Esophagus (tissue), 2 donors: ENCODE measurements at regions not wholly inside any gene's neighbourhood (a gene's known extent, or its start where the extent isn't known, plus 50 kb on each side); places are given as distances from the start of the nearest gene placed in this dataset.
"Not testable (repeated sequence)": the region's sequence is repeated elsewhere in the genome, so short reads cannot be mapped to it uniquely, and the experiment has no call there.

Source experiments
- H3K27ac ChIP-seq, 2 donors: one replicate each; pipeline ENCODE4 v1.5.1; 2013; ENCODE audit warnings: low read depth in 2 of 2, mild to moderate bottlenecking in 2 of 2, inconsistent platforms in 1 of 2, low read length in 1 of 2, moderate library complexity in 1 of 2
- H3K27me3 ChIP-seq, 2 donors: one replicate each; pipeline ENCODE4 v1.6.1; 2013; ENCODE audit warnings: low read length in 2 of 2, control low read depth in 1 of 2, mild to moderate bottlenecking in 1 of 2; ENCODE audit not compliant: insufficient read depth in 2 of 2, control insufficient read depth in 1 of 2
- H3K36me3 ChIP-seq, 2 donors: one replicate each; pipeline ENCODE4 v1.6.1; 2013; ENCODE audit warnings: low read length in 1 of 2; ENCODE audit not compliant: control insufficient read depth in 2 of 2, insufficient read depth in 2 of 2
- H3K4me1 ChIP-seq, 2 donors: one replicate each; pipeline ENCODE4 v1.6.1; 2013; ENCODE audit warnings: low read length in 1 of 2; ENCODE audit not compliant: control insufficient read depth in 2 of 2, insufficient read depth in 2 of 2
- H3K4me3 ChIP-seq, 2 donors: one replicate each; pipeline ENCODE4 v1.5.1; 2013; ENCODE audit warnings: low read length in 2 of 2, mild to moderate bottlenecking in 2 of 2, low read depth in 1 of 2, moderate library complexity in 1 of 2
- H3K9me3 ChIP-seq, 2 donors: one replicate each; pipeline ENCODE4 v1.6.1; 2013; ENCODE audit warnings: mild to moderate bottlenecking in 2 of 2, low read depth in 1 of 2, low read length in 1 of 2, moderate library complexity in 1 of 2; ENCODE audit not compliant: control insufficient read depth in 2 of 2, insufficient read depth in 1 of 2
- WGBS, 2 donors: extraction: QIAGEN DNeasy Blood & Tissue Kit; methylation state at CpG; one replicate each; pipeline ENCODE4 v1.1.7; 2013; 5-methylcytosine and 5-hydroxymethylcytosine counted together
- donor health status: healthy with polysubstance abuse.
- donor health status: Bipolar disorder and iron deficiency.

- Histone ChIP-seq H3K27me3 (no peaks in the 10 kb centered on the region), H3K36me3 (no peaks in the 10 kb centered on the region), H3K4me1 (no peaks in the 10 kb centered on the region), H3K4me3 (no peak overlapping the region), H3K9me3 (no peaks in the 10 kb centered on the region), H3K27ac (no peak overlapping the region)
- 83 to 87% methylated on average over 1 of the region's 1 CpG for WGBS, 2 donors
Observed at GRCh38 chr14:48568252-48568651, 892.8 kb upstream of the MDGA2 start.

- H3K9me3 ChIP-seq: no peaks in the 10 kb centered on the region
- no peak overlapping the region for H3K27ac ChIP-seq
- H3K4me1 ChIP-seq: no peaks in the 10 kb centered on the region
- no peaks in the 10 kb centered on the region for H3K27me3 ChIP-seq
- 66 to 79% methylated on average over 3 of the region's 3 CpGs for WGBS, 2 donors
- H3K36me3 ChIP-seq: no peaks in the 10 kb centered on the region
- H3K4me3 ChIP-seq: no peak overlapping the region
Observed at GRCh38 chr14:48563489-48563888, 888.1 kb upstream of the MDGA2 start.

GRCh38 chr14:48561438-48561837, 886.0 kb upstream of the MDGA2 start:
- 71 to 75% methylated on average over 3 of the region's 3 CpGs for WGBS, 2 donors
- H3K4me1 ChIP-seq, H3K4me3 ChIP-seq, H3K27ac ChIP-seq, H3K27me3 ChIP-seq, H3K36me3 ChIP-seq, H3K9me3 ChIP-seq: not testable (repeated sequence)

GRCh38 chr14:48560421-48560820, 885.0 kb upstream of the MDGA2 start:
- no peaks in the 10 kb centered on the region for H3K4me1 ChIP-seq
- H3K36me3 ChIP-seq: no peaks in the 10 kb centered on the region
- H3K27me3 ChIP-seq: no peaks in the 10 kb centered on the region
- no peak overlapping the region for H3K4me3 ChIP-seq
- H3K9me3 ChIP-seq: no peaks in the 10 kb centered on the region
- no peak overlapping the region for H3K27ac ChIP-seq
- 68 to 78% methylated on average over 4 of the region's 4 CpGs for WGBS, 2 donors

- no peaks in the 10 kb centered on the region for H3K36me3 ChIP-seq
- peaks cover 0 to 7% of the 10 kb centered on the region in 2 donors for H3K9me3 ChIP-seq
- H3K27ac ChIP-seq: no peak overlapping the region
- H3K4me1 ChIP-seq: no peaks in the 10 kb centered on the region
- H3K27me3 ChIP-seq: no peaks in the 10 kb centered on the region
- no peak overlapping the region for H3K4me3 ChIP-seq
Observed at GRCh38 chr14:48553443-48553842, 878.0 kb upstream of the MDGA2 start.

GRCh38 chr14:48546996-48547395, 871.6 kb upstream of the MDGA2 start:
- H3K27ac ChIP-seq: no peak overlapping the region
- WGBS, 2 donors: 76 to 78% methylated on average over 4 of the region's 4 CpGs
- no peak overlapping the region for H3K4me3 ChIP-seq
- H3K4me1 ChIP-seq: no peaks in the 10 kb centered on the region
- no peaks in the 10 kb centered on the region for H3K36me3 ChIP-seq
- no peaks in the 10 kb centered on the region for H3K27me3 ChIP-seq
- no peaks in the 10 kb centered on the region for H3K9me3 ChIP-seq

GRCh38 chr14:48537600-48537999, 862.2 kb upstream of the MDGA2 start:
- no peaks in the 10 kb centered on the region for H3K36me3 ChIP-seq
- H3K27me3 ChIP-seq: no peaks in the 10 kb centered on the region
- no peak overlapping the region for H3K27ac ChIP-seq
- peaks cover 2 to 4% of the 10 kb centered on the region in 2 donors for H3K9me3 ChIP-seq
- H3K4me3 ChIP-seq: no peak overlapping the region
- H3K4me1 ChIP-seq: no peaks in the 10 kb centered on the region

GRCh38 chr14:48536318-48536717, 860.9 kb upstream of the MDGA2 start:
- Histone ChIP-seq H3K27me3 (no peaks in the 10 kb centered on the region), H3K4me3 (no peak overlapping the region), H3K9me3 (peaks cover 2 to 4% of the 10 kb centered on the region in 2 donors), H3K4me1 (no peaks in the 10 kb centered on the region), H3K36me3 (no peaks in the 10 kb centered on the region), H3K27ac (no peak overlapping the region)
- WGBS, 2 donors: 56 to 59% methylated on average over 3 of the region's 3 CpGs

- H3K4me1 ChIP-seq: no peaks in the 10 kb centered on the region
- H3K36me3 ChIP-seq: no peaks in the 10 kb centered on the region
- H3K9me3 ChIP-seq: no peaks in the 10 kb centered on the region
- 14 to 25% methylated on average over 2 of the region's 2 CpGs for WGBS, 2 donors
- H3K27me3 ChIP-seq: no peaks in the 10 kb centered on the region
- no peak overlapping the region for H3K4me3 ChIP-seq
- no peak overlapping the region for H3K27ac ChIP-seq
Observed at GRCh38 chr14:48527832-48528231, 852.4 kb upstream of the MDGA2 start.

- WGBS, 2 donors: 70 to 74% methylated on average over 7 of the region's 7 CpGs
- H3K36me3 ChIP-seq: no peaks in the 10 kb centered on the region
- H3K27ac ChIP-seq: no peak overlapping the region
- H3K4me1 ChIP-seq: no peaks in the 10 kb centered on the region
- H3K4me3 ChIP-seq: no peak overlapping the region
- H3K27me3 ChIP-seq: no peaks in the 10 kb centered on the region
- no peaks in the 10 kb centered on the region for H3K9me3 ChIP-seq
Observed at GRCh38 chr14:48526307-48526706, 850.9 kb upstream of the MDGA2 start.
